ENCODE measurements at regions not wholly inside any gene's neighbourhood (a gene's known extent, or its start where the extent isn't known, plus 50 kb on each side); places are given as distances from the start of the nearest gene placed in this dataset.

DNA sequence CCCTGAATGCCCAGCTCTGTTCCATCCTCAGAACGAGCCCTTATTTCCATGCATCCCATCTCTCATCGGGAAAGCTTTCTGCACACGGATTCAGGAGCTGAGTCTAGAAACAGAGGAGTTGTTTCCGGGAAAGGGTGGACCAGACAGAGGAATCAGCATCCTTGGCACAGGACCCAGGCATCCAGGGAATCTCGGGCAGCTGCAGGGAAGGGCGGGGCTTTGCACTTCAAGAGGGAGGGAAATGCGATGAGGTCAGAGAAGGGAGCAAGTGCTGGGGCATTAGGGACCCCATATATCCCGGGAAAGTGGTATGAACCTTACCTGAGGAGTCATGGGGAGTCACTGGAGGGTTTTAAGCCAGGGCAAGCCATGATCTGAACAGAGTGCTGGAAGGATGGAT lies 68.5 kb downstream of the NPTX2 start:
- TF ChIP-seq, protein P1, sequence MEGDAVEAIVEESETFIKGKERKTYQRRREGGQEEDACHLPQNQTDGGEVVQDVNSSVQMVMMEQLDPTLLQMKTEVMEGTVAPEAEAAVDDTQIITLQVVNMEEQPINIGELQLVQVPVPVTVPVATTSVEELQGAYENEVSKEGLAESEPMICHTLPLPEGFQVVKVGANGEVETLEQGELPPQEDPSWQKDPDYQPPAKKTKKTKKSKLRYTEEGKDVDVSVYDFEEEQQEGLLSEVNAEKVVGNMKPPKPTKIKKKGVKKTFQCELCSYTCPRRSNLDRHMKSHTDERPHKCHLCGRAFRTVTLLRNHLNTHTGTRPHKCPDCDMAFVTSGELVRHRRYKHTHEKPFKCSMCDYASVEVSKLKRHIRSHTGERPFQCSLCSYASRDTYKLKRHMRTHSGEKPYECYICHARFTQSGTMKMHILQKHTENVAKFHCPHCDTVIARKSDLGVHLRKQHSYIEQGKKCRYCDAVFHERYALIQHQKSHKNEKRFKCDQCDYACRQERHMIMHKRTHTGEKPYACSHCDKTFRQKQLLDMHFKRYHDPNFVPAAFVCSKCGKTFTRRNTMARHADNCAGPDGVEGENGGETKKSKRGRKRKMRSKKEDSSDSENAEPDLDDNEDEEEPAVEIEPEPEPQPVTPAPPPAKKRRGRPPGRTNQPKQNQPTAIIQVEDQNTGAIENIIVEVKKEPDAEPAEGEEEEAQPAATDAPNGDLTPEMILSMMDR (IDR thresholded peaks at IDR 0.05), result no peak
- no peak for TF ChIP-seq POLR2A (IDR thresholded peaks at IDR 0.05)

Data from uterus (tissue), 2 donors.